GM19240 (cell line): ENCODE measurements at regions not wholly inside any gene's neighbourhood (a gene's known extent, or its start where the extent isn't known, plus 50 kb on each side); places are given as distances from the start of the nearest gene placed in this dataset.
"Not testable (repeated sequence)": the region's sequence is repeated elsewhere in the genome, so short reads cannot be mapped to it uniquely, and the experiment has no call there.

Experiments
- DNase-seq: peaks from one replicate; pipeline ENCODE4 v3.0.0; 2011; ENCODE audit warnings: low spot score; ENCODE audit not compliant: insufficient read length

DNA sequence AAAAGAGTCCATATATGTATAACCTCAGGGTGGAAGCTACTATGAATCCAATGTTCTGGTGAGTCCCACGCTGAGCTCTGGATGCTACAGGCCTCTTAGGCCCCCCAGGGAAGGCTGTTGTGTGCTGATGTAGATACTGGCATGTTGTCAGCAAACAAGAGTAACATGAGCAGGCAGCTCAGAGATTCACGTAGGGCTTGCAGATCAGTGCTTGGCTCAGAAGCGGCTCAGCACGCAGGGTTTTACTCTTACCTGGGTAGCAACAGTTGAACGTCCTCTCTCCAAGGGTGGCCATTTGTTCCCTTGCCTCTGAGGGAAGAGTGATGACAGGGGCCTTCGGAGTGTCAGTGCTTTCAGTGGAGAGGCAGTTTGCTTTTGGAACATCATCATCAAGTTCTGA lies 93.4 kb downstream of the ZFP64 start:
- DNase-seq, result no peak

DNA sequence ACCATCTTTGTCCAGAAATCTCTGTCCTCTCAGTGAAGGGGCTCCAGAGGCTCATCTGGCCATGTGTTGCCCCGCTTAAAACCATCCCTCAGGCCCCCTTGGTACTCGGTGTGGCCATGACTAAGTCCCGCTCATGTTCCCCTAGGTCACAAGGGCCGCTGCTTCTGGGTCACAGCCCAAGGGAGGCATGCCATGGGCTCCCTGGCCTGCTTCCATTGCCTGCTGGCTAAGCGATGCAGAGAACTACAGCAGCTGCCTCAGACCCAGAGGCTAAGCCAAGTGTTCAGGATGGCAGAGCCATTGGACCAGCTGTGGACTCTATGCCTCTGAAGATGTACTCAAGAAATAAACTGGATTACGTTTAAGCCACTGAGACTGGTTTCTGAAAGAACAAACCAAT lies 95.5 kb downstream of the ZFP64 start:
- no peak for DNase-seq

DNA sequence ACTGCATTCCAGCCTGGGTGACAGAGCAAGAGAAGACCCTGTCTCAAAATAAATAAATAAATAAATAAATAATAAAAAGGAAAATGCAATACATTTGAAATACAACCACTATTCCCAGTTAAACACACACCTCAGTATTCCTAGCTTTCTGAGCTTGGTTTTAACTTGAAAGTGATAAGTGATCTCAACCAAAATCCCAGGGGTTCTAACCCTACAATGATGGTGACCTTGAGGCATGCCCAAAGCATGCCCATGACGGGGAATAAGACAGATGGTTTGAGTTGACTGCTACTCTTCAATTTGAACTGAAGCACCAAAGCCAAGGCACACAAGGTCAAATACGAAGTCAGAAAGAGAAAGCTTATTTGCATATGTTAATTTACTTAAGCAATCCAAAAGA lies 96.9 kb downstream of the ZFP64 start:
- no peak for DNase-seq

DNA sequence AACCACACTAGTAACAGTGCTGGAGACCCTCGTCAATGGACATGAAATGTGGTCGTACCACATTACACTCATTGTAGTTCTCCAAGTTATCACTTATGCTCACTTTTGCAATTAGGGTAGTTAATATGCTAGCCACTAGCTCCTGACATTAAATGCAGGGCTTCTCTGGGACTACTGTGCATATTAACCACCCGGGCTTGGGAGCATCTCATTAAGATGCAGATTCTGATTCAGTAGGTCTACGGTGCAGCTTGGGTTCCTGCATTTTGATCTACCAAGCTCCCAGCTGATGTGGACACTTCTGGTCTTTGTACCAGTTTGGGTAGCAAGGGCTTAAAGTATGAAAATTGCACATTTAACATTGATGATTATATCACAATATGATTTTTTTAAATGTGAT lies 98.0 kb downstream of the ZFP64 start:
- DNase-seq, result no peak

DNA sequence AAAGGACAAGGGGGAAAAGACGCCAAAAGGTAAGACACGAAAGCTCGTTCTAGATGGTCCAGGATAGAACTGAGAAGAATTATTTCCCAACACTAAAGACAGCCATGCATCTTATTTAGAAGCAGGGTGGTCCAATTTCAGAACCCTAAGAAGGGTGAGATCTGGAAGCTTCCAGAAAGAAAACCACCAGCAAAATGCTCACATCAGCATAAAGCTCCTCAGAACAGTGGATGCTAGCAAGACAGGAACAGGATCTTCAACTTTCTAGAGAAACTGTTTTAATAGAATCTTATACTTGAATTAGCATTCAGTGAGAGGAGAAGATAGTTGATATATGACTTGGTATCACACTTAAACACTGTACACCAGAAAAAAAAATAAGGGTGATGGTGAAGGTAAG lies 101.5 kb downstream of the ZFP64 start:
- no peak for DNase-seq

DNA sequence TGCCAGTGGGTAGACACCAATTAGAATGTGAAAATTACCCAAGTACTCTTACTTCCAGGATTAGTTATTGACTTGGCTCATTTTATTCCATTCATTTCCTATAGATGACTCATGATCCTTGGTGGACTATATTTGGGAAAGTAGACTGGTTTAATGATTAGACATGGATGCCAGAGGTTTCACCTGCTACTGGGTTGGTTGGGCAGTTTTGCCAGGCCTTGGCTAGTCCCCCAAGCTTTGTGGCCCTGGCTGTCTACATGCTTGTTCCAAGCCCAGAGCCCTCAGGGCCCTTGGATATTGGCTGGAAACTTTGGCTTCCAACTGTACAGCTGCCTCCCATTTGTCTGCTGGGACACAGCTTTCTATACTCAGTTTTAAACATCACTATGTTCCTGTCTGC lies 104.1 kb downstream of the ZFP64 start:
- no peak for DNase-seq

DNA sequence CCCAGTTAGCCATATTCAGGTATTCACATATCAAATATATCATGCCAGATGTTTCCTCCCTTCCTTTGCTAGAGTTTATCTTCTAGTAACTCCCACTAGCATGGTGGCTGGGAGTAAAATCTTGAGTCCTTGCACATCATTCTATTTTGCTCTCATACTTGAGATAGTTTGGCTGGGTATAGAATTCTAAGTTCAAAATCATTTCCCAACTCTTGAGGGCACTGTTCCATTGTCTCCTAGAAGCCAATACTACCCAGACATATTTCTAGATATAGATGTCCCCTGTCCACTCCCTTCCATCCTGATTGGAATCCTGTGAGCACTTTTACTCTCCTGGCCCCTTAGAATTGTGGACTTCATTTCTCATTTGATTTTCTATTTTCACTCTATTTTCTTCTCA lies 104.7 kb downstream of the ZFP64 start:
- no peak for DNase-seq

DNA sequence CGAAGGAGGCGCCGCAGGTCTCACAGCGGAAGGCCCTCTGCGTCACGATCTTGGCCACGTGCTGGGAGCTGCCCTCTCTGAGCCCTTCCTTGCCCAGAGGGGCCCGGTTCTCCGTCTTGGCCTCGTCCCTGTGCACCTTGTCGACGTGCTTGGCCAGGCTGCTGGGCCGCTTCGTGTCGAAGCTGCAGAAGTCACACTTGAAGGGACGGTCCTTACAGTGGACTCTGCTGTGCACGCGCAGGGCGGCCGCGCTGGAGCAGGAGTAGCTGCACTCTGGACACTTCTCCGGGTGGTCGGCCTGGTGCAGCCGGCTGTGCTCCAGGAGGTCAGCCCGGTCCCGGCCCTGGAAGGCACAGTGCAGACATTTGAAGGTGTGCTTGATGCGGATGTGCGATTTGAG lies 106.9 kb downstream of the ZFP64 start:
- no peak for DNase-seq

DNA sequence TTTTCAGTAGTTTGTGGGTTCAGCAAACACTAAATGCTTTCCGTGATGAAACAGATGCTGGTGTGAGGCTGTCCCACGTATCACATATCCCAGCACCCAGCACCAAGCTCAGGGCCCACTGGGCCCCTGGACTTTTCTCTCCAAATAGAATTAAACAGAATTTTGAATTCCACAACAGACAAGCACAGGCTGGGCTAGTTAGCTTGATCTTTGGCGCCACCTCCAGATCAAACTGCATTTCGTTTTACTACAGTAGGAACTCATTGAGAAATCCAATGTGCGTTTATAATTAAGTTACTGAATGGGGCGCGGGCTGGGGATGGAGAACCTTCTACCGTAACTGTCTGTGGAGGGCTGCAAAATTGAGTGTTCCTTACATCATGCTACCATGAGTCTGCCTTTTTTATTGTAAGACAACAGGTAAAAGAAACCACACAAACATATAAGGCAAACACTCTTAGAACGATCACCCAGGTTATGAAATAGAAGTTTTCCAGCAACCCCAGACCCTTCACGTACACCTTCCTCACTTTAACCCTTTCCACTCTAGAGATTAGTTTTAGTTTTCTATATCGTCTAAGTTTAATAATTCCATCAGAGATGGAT lies 107.8 kb downstream of the ZFP64 start:
- DNase-seq, result no peak

DNA sequence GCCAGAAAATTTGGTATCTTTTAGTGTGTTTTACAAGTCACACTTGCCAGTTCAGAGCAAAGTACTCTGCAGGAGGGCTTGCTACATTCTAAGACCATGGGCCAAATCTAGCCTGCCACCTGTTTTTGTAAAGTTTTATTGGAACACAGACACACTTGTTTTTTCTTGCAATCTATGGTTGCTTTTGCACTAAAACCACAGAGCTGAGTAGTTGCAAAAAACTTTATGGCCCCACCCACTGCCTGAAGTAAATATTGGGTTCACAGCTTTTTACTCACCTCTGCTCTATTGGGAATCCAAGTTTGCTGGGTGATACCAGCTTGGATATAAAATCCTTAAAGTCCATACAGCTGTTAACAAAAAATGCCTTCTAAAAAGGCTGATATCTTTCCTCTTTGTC lies 109.0 kb downstream of the ZFP64 start:
- DNase-seq, result no peak

DNA sequence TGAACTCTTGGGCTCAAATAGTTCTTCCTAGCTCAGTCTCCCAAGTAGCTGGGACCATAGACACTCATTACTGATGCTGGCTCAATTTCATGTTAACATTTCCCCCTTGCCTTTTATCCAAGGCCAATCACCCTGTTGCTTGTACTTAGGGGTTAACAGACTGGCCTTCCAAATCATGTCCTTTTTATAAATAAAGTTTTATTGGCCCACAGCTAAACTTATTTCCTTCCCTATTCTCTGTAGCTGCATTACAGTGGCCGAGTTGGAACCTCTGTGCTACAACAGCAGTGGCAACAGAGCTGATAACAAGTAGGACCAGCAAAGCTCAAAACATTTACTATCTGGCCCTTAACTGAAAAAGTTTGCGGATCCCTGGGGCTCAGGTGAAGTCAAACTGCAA lies 109.8 kb downstream of the ZFP64 start:
- no peak for DNase-seq

DNA sequence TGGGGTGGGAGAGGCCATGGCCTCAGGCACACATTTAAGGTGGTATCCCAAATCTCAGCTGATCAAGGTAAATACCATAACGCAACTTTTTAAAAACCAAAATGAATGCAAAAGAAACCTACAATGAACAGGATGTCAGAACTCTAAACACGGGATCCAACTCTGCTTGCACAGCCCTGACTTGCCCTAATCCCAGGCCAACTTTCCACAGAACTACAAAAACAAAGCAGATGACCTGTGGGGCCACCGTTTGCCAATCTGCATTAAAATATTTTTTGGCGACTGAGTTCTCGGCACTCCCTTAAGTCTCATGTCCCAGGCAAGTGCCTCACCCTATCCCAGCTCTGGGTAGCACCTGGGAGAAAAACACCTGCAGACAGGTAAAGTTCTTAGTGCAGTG lies 110.5 kb downstream of the ZFP64 start:
- DNase-seq, result no peak

DNA sequence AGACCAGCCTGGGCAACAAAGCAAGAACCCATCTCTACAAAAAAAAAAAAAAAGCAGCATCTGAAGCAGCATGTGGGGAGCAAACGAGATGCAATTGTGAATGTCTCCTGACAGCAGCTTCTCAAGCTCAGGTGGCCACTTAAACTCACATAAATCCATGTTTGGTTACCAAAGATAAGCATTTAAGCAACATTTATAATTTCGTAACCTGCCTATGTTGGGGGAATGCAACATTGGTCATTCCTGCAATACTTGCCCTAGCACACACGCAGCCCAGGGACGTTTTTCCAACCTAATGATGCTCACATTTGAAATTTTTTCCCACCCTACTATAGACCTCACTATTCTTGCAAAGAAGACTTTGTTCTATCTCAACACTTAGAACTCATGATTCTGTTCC lies 113.3 kb downstream of the ZFP64 start:
- no peak for DNase-seq

DNA sequence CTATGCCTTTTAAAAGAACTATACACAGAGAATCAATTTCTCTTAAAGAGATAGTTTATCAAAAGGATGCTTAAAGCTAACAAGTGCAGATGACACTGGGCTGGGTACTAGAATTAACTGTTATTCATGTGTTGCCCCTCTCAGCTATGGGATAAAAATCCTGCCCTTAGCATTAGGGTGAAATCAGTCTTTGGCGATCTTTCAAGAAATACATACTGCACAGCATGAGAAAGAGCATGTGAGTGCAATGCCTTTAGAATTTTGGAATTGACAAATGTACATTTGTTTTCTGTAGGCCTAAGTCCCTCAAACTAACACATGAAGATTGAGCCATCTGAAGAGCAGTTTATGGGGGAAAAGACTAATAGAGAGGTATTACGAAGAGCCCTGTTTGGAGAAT lies 115.4 kb downstream of the ZFP64 start:
- no peak for DNase-seq

DNA sequence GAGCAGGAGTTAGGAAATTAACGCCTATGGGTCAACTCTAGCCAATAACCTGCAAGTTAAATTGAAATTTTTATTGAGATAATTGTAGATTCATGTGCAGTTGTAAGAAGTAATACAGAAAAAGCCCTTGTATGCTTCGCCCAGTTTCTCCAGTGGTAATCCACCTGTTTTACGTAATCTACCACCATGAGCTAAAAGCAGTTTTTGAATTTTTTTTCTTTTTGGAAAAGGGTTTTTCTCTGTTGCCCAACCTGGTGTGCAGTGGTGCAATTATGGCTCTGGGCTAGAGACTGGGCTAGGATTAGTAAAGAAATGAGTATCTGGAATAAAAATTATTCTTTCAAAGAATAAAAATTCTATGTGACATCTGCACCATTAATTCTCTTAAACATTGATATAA lies 116.2 kb downstream of the ZFP64 start:
- no peak for DNase-seq

DNA sequence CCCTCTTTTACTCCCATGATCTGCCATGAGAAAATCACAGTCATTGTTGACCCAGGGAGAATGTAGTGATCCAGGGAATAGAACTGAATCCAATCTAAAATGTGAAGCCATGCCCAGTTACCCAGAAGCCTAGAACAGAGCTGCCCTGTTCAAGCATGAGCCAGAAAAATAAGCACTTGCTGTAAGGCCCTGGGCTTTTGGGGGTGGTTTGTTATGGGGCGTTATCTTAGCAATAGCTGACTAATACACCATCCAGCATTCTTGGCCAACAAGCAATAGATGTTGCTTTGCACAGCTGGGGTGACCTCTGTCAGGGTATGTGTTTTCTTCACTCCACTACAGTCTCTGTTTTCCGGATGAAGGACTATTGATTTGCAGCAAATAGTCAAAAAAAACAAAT lies 120.4 kb downstream of the ZFP64 start:
- DNase-seq, result no peak

DNA sequence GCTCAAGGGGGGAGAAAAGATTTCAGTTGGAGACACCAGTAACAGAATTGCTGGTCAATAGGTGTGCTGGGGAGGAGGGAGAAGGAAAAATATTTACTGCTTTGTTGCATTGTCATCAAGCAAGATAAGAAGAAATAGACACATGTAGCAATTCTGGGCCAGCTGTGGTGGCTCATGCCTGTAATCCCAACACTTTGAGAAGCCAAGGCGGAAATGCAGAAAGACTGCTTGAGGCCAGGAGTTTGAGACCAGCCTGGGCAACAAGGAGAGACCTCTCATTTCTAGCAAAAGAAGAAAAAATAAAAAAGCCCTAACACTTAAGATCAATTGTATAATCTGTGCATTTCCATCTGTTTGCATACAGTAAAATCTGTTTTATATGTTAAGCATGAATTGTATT lies 126.6 kb downstream of the ZFP64 start:
- DNase-seq, result no peak

DNA sequence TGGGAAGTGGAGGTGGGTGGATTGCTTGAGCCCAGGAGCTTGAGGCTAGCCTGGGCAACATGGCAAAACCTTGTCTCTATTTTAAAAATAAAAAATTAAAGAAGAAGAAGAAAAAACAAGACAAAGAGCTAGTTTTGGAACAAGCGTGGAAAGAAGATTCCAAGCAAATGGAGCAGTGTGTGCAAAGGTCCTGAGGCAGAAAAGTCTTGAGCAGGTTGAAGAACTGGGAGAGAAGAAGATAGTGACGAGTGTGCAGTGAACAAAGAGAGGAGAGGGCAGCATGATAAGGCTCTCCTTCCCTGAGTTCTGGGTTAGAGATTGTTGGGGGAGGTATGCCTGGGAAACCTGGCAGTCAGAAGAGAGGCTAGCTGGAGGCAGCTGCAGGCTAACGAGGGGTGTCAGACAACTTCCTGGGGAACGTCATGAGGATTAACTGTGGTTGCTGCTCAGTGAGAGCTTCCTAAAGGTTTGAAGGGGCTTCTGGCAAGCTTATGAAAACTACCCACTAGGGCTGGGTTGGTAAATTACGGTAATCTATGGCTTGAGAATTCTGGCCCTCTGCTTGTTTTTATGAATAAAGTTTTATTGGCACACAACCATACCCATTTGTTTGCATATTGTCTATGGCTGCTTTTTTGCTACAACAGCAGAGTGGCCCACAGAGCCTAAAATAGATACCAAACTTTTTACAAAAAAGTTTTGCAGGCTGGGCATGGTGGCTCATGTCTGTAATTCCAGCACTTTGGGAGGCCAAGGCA lies 128.9 kb downstream of the ZFP64 start:
- no peak for DNase-seq

DNA sequence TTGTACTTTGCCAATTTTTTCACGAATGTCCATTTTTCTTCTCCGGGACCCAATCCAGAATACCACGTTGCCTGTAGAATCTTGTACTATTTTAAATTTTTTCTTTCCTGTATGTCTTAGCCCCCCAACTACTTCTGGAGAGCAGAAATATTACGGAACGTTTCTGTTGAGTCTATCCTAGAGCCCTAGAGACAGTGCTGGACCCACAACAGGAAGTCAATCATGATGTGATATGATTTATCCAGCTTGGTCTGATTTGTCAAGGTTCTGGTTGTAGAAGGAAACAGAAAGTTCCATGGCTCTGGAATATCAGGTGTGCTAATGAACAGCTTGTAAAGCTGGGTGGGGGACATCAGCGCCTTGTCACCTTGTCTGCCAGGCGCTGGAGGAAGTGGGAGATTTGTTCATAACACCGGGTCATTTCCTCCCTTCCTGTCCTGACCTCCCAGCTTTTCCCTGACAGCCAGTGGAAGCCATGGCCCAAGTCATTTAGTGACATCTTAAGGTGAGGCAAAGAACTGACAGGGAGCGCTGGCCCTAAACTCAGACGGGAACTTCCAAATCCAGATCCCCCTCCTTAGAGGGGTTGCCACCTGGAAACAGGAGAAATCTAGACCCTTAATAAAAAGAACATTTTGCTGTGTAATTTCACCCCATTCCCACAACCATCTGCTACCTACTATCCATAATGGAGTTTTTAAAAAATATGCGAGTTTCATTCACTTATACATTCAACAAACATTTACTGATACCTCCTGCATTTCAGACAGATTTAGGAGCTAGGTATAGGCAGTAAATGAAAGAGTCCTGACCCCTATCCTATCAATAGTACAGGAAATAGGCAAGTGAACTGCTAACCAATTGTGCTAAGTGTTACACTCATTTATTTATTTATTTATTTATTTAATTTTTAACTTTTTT lies 130.5 kb downstream of the ZFP64 start:
- no peak for DNase-seq

DNA sequence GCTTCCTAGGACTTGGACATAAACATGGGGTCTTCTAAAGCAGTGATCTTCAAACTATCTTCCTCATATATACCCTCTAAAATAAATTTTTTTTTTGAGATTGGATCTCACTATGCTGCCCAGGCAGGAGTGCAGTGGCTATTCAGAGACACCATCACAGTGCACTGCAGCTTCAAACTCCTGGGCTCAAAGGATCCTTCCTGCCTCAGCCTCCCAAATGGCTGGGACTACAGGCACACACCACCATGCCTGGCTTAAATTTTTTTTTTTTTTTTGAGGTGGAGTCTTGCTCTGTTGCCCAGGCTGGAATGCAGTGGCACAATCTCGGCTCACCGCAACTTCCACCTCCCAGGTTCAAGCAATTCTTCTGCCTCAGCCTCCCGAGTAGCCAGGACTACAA lies 134.4 kb downstream of the ZFP64 start:
- DNase-seq, result not testable (repeated sequence)

DNA sequence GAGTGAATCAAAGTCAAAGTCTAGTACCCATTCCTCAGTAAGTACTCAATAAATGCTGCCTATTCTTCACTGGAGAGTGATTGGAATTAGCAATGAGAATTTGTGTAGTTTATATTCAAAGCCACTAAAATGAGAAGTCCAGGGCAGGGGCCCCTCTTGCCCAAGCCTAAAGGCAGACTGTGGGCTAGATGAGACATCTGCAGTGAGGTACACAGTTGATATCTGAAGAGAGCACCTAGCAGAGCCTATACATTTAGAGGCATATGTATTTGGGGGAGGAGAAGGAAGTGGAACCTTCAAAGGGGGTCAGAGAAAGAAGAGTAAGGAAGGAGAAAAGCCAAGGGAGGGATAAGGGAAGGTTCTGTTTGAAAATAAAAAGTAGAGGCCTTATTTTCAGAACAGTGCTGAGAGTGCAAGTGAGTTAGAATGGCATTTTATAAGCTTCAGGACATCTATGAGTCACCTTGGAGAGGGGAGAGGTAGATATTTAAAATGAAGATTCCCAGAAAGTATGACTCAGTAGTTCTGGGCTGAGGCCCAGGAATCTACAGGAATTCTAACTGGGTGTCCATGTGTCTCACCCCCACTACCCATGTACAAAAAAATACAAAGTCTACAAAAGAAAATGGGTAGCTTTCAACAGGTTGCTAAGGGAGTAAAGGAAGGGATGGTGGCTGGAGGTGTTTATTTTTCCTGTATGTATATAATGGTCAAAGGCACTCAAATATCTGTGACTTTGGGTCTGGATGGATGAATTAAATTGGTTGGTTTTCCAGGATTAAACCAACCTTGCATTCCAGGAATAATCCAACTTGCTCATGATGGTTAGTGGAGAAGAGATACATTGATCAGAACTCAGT lies 135.1 kb downstream of the ZFP64 start:
- no peak for DNase-seq
